GM12878 (cell line): ENCODE measurements at regions not wholly inside any gene's neighbourhood (a gene's known extent, or its start where the extent isn't known, plus 50 kb on each side); places are given as distances from the start of the nearest gene placed in this dataset.

Source experiments
- ATAC-seq: fragments of 200-7000 bp; cut with Tn5 transposase; 3 replicates; pipeline ENCODE4 v1.9.1; 2020; ENCODE audit warnings: mild to moderate bottlenecking, moderate library complexity
- BruUV-seq: library from RNA; stranded (reverse); fragments of 400-500 nt; replicated peaks from 2 replicates; lab custom pipeline; 2021; lab: Mats Ljungman, UMichigan
- CTCF ChIA-PET: fragments of 300-600 bp; sonication (Branson Sonifier 250); formaldehyde crosslinking; extraction: SDS; loops from one replicate; lab custom pipeline; 2021; ENCODE audit warnings: inconsistent platforms; lab: Yijun Ruan, JAX
- POLR2A ChIA-PET: fragments of 350-600 bp; formaldehyde crosslinking; extraction: SDS; loops from one replicate; lab custom pipeline; 2021; ENCODE audit warnings: inconsistent platforms; lab: Charles Lee
- RAD21 ChIA-PET: fragments of 300-600 bp; sonication (Branson Sonifier 250); formaldehyde crosslinking; loops from one replicate; lab custom pipeline; 2023; ENCODE audit warnings: antibody characterized with exemption; ENCODE audit not compliant: unreplicated experiment; lab: Charles Lee
- SMC1A ChIA-PET: fragments of 300-600 bp; sonication (Branson Sonifier 250); formaldehyde crosslinking; loops from one replicate; lab custom pipeline; 2023; ENCODE audit not compliant: unreplicated experiment, uncharacterized antibody; lab: Charles Lee
- DNase-seq: peaks from one replicate; pipeline ENCODE4 v3.0.0-alpha.2; 2011; ENCODE audit warnings: low read depth, low spot score
- FAIRE-seq: peaks from 3 replicates; lab custom pipeline; 2011; peaks lifted over from hg19 to GRCh38; lab: Jason Lieb, UNC
- H2AFZ ChIP-seq: 2 replicates; pipeline ENCODE4 v1.6.0; 2011; ENCODE audit warnings: low read depth, low read length, control low read depth; ENCODE audit not compliant: control insufficient read depth
- H3K27ac ChIP-seq: 2 replicates; pipeline ENCODE4 v1.5.1; 2011; ENCODE audit warnings: control low read depth; ENCODE audit not compliant: control insufficient read depth, insufficient read depth
- H3K27me3 ChIP-seq, 2 experiments: replicated peaks in 1 of 2; 2 replicates each; pipeline versions ENCODE4 v1.6.0 to v1.6.1; 2011; ENCODE audit warnings: low read length in 1 of 2; ENCODE audit not compliant: control insufficient read depth in 2 of 2, insufficient read depth in 2 of 2
- H3K36me3 ChIP-seq, 2 experiments: 2 replicates each; pipeline ENCODE4 v1.5.1; 2011; ENCODE audit warnings: low read length in 1 of 2; ENCODE audit not compliant: control insufficient read depth in 2 of 2, insufficient read depth in 2 of 2
- H3K4me1 ChIP-seq: 2 replicates; pipeline ENCODE4 v1.6.1; 2011; ENCODE audit warnings: mild to moderate bottlenecking, low read length, moderate library complexity, mixed read lengths; ENCODE audit not compliant: control insufficient read depth, insufficient read depth
- H3K4me2 ChIP-seq: 2 replicates; pipeline ENCODE4 v1.6.0; 2011; ENCODE audit warnings: control low read depth; ENCODE audit not compliant: control insufficient read depth, insufficient read depth
- H3K4me3 ChIP-seq: fragments of 200-600 bp; sonication (generic); 2 replicates; pipeline ENCODE4 v1.5.1; 2016
- H3K79me2 ChIP-seq: 2 replicates; pipeline ENCODE4 v1.6.0; 2011; ENCODE audit warnings: low read length; ENCODE audit not compliant: control insufficient read depth, insufficient read depth
- H3K9ac ChIP-seq: 2 replicates; pipeline ENCODE4 v1.8.0; 2011; ENCODE audit warnings: low read length, control low read depth, mixed read lengths; ENCODE audit not compliant: control insufficient read depth, insufficient read depth
- H3K9me3 ChIP-seq: replicated peaks from 3 replicates; pipeline ENCODE4 v1.5.1; 2011; ENCODE audit warnings: mild to moderate bottlenecking, low read length; ENCODE audit not compliant: control insufficient read depth, insufficient read depth
- H4K20me1 ChIP-seq: 2 replicates; pipeline ENCODE4 v1.6.0; 2011; ENCODE audit not compliant: control insufficient read depth, insufficient read depth
- BCL11A ChIP-seq: IDR thresholded peaks from 2 replicates; pipeline ENCODE4 v1.6.1; 2011; ENCODE audit warnings: low read depth, low read length
- CEBPZ ChIP-seq: fragments of 150-350 bp; IDR thresholded peaks from 2 replicates; pipeline ENCODE4 v1.6.1; 2016; ENCODE audit warnings: low read depth, low read length
- FOXK2 ChIP-seq: fragments of 450-650 bp; IDR thresholded peaks from 2 replicates; pipeline ENCODE4 v1.6.1; 2017; ENCODE audit warnings: mild to moderate bottlenecking, moderate library complexity
- HDAC6 ChIP-seq: fragments of 200-600 bp; sonication (generic); IDR thresholded peaks from one replicate; pipeline ENCODE4 v1.8.0; 2017; ENCODE audit warnings: antibody characterized with exemption; ENCODE audit not compliant: unreplicated experiment
- PAX8 ChIP-seq: fragments of 450-650 bp; IDR thresholded peaks from 2 replicates; pipeline ENCODE4 v1.6.1; 2017; ENCODE audit warnings: mild to moderate bottlenecking, moderate library complexity
- RFX5 ChIP-seq: IDR thresholded peaks from 2 replicates; pipeline ENCODE4 v1.6.1; 2011; ENCODE audit warnings: low read depth, low read length, improper control_type of control experiment
- SMARCA5 ChIP-seq: fragments of 450-650 bp; IDR thresholded peaks from 2 replicates; pipeline ENCODE4 v1.6.1; 2017; ENCODE audit warnings: mild to moderate bottlenecking
- ZBTB4 ChIP-seq: fragments of 450-650 bp; formaldehyde crosslinking; IDR thresholded peaks from 2 replicates; pipeline ENCODE4 v1.4.0; 2022; ENCODE audit warnings: mild to moderate bottlenecking, moderate library complexity
- ZBTB40 ChIP-seq: fragments of 450-650 bp; IDR thresholded peaks from 2 replicates; pipeline ENCODE4 v1.6.1; 2016; ENCODE audit warnings: mild to moderate bottlenecking, moderate library complexity, borderline replicate concordance
- ZNF24 ChIP-seq: fragments of 450-650 bp; IDR thresholded peaks from 2 replicates; pipeline ENCODE4 v1.6.1; 2017; ENCODE audit warnings: antibody characterized with exemption, mild to moderate bottlenecking
- ZNF622 ChIP-seq: fragments of 450-650 bp; IDR thresholded peaks from 2 replicates; pipeline ENCODE4 v1.6.1; 2017; ENCODE audit warnings: mild to moderate bottlenecking, inconsistent platforms
- WGBS: methylation state at CpG from one replicate; pipeline ENCODE4 v1.1.6; 2016; ENCODE audit warnings: low lambda C conversion rate; ENCODE audit not compliant: insufficient replicate concordance, insufficient coverage; ENCODE audit errors: missing lambda C conversion rate; 5-methylcytosine and 5-hydroxymethylcytosine counted together
- in situ Hi-C: fragments of 300-500 bp; cut with MboI; formaldehyde crosslinking; loops from 9 replicates; pipeline ENCODE4 v1.14.3; 2018; ENCODE audit warnings: mixed read lengths
- intact Hi-C: fragments of 100-400 bp; cut with micrococcal nuclease; formaldehyde crosslinking; loops from one replicate; pipeline ENCODE4 v1.14.2; 2022; ENCODE audit not compliant: unreplicated experiment

GRCh38 chr2:138897274-138897673 lies 117.1 kb upstream of the NXPH2 start:
- H3K9me3 ChIP-seq = no peaks in the 10 kb centered on the region
- H3K36me3 ChIP-seq = no peaks in the 10 kb centered on the region
- no peak for ATAC-seq
- intact Hi-C loops = no loop called here
- CTCF ChIA-PET = no interaction called here
- no peak overlapping the region for H3K4me2 ChIP-seq
- H3K4me1 ChIP-seq = no peaks in the 10 kb centered on the region
- no peak overlapping the region for H2AFZ ChIP-seq
- in situ Hi-C loops = no loop called here
- DNase-seq = no peak
- TF ChIP-seq ZBTB4 (CRISPR knock-in tag) (no peak), SMARCA5 (no peak), FOXK2 (no peak), CEBPZ (no peak), RFX5 (no peak), ZBTB40 (no peak), BCL11A (no peak), PAX8 (no peak), HDAC6 (no peak), ZNF622 (no peak), ZNF24 (no peak)
- TF ChIP-seq, all 136 proteins: peak for 0
- Histone ChIP-seq H3K79me2 (no peaks in the 10 kb centered on the region), H3K27me3 (no peaks in the 10 kb centered on the region), H3K4me3 (no peak overlapping the region), H4K20me1 (no peaks in the 10 kb centered on the region), H3K27ac (no peak overlapping the region), H3K9ac (no peak overlapping the region)
- FAIRE-seq = no peak
- WGBS = 20% methylated on average over 12 of the region's 12 CpGs
- BruUV-seq = no TSS peak
- RAD21 ChIA-PET = interaction anchor here (0.6 kb wide), 1 partner anchor 1689 kb away, joined by 3 read pairs; no protein-coding TSS in a partner anchor
- POLR2A ChIA-PET = no interaction called here
- SMC1A ChIA-PET = no interaction called here
